LoVo (cell line): ENCODE measurements at regions not wholly inside any gene's neighbourhood (a gene's known extent, or its start where the extent isn't known, plus 50 kb on each side); places are given as distances from the start of the nearest gene placed in this dataset.

Experiments used
- DNase-seq: peaks from one replicate; pipeline ENCODE4 v3.0.0-alpha.2; 2016; ENCODE audit warnings: low spot score

DNA sequence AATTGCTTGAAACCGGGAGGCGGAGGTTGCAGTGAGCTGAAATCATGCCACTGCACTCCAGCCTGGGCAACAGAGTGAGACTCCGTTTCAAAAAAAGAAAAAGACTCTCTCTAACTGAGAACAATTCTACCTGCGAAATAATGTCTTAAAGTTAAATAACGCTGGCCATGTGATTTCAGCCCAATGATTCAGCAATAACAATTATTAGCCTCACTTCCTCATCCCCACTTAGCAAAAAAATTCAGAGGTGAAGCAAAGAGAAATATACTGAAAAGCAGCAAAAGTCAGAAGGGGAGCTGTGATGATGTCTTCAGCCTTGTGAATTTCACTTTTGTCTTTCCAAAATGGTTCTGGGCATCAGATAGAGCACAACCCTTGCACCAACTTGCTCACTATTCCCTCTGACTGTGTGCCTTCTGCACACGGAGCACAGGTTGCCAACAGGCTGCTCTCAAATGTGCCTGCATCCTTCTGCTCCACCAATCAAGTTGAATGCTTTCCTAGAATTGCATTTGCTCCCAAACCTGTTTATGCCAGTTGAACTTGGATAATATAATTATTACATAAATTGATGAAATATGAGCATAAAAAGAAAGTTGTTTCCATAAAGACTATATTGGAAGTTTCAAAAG, 79.8 kb upstream of the IPO9 start:
- no peak for DNase-seq

GRCh38 chr1:201750120-201750519, 78.8 kb upstream of the IPO9 start:
- DNase-seq, result no peak

DNA sequence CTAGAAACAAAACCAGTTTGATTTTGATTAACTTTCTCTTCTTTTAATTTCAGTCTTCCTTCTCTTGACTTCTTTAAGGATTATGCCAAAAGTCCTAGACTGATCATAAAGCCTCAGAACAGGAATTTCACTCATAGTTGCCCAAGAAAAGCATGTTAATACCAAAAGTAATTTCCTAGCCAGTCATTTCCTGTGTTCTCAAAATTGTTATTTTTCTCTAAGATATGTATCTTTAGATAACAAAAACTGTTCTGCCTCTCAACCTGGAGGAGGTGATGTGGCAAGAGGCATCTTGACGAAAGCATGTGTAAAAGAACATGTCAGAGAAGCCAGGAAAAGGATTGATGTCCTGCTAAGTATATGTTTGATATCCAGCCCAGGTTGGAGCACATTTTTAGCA, 78.0 kb upstream of the IPO9 start:
- no peak for DNase-seq

- DNase-seq, result no peak
These were observed 77.1 kb upstream of the IPO9 start for GRCh38 chr1:201751872-201752271.

- DNase-seq, result no peak
These were observed 76.6 kb upstream of the IPO9 start for GRCh38 chr1:201752333-201752732.

DNA sequence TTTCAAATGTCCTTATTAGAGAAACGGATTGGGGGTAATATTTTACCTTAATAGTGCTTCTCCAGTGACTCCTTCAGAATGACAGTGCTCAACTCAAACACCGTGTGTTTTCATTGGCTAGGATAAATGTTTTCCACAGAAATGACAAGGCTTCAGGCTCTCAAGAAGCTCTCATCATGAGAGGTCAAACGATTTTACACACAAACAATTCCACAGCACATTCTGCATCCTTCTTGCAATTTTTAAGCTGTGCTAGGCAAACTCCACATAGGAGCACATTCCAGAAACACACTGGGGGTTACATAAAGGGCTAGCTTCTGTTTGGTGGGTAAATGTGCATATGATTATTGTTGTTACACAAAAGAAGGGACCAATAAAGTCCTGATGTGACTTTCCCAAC, 75.5 kb upstream of the IPO9 start:
- no peak for DNase-seq

- no peak for DNase-seq
These were observed 74.6 kb upstream of the IPO9 start for GRCh38 chr1:201754353-201754752.

- DNase-seq, result no peak
These were observed 73.8 kb upstream of the IPO9 start for GRCh38 chr1:201755200-201755599.

DNA sequence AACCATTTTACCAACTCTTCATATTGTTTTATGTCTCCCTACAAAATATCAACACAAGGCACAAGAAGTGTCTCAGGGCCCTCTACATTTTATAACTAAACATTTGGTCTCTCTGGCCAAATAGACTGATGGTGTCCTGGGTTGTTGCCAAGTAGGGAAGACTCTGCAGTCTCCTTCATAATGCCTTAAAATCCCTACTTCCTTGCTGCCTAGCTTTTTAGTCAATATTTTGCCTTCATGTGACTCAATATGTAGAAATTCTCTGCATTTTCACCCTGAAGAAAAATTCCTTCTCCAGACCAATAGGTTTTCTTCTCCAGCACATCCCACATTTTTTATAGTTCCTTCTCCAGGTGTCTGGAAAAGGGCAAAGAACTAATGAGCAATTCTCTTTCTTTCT, 72.6 kb upstream of the IPO9 start:
- DNase-seq, result no peak

DNA sequence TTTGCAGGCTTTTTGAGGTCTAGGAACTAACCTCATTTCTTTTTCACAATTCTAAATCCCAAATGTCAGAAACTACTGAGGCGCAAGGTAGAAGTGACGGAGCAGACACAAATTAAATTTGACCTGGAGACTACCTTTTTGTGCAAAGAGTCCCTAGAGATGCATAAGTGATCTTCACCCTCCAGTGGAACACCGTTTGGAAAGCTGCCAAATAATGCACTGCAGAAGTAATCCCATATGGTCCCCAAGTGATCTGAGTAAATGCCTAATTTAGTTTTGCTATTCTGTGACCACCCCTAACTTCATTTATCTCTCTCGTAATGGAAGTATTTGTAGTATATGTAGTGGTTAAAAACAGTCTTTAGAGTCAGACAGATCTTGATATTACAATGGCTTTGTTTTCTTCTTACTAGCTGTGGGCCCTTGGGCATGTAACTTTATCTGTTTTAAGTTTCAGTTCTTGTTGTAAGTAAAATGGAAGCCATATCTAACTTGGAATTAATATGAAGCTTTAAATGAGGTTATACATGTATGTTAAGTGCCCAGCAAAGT, 70.4 kb upstream of the IPO9 start:
- no peak for DNase-seq

- no peak for DNase-seq
These were observed 69.7 kb upstream of the IPO9 start for GRCh38 chr1:201759194-201759815.

DNA sequence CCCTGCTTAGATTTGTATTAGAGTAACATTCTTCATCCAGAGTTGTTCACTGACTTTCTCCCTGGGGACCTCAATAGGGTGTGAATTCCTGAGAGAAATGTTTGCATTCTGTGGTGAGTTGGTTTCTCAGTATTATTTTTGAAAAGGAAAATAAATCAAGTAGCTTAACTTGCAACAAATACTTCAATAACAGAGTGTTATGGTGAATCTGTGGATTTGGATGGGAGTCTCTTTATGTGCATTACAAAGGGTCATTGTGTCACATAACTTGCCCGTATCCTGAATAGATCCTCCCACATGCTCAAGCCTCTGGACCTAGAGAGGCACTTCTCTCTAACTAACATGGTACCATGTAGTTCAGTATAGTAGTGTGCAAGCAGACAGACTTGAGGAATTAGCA, 68.4 kb upstream of the IPO9 start:
- no peak for DNase-seq

DNA sequence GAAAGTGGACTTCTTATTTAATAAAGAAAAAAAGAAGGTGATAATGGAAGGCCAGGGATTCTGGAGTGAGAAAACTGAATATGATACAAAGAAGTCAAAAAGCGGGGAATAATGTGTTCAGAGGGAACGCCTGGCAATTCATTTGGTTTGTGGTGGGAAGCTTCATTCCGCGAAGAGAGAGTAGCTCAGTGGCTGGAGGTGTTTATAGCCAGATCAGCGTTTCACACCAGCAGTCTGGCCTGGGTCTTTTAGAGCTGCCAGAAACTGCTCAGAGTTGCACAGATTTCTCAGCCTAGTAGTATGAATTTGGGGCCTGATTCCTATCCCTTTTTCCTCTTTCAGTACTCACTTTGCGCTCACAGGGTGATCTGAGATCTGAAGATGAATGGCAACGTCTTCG, 67.8 kb upstream of the IPO9 start:
- no peak for DNase-seq

DNA sequence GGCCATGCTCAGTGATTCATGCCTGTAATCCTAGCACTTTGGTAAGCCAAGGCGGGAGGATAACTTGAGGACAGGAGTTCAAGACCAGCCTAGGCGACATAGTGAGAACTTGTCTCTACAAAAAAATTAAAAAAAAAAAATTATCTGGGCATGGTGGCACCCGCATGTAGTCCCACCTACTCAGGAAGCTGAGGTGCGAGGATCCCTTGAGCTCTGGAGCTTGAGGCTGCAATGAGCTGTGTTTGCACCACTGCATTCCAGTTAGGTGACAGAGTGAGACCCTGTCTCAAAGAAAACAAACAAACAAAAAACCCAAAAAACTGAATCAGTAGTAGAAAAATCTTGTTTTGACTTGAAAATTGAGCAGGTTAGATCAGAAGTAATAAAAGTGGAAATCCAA, 67.1 kb upstream of the IPO9 start:
- no peak for DNase-seq

GRCh38 chr1:201762381-201762780, 66.6 kb upstream of the IPO9 start:
- DNase-seq, result no peak

DNA sequence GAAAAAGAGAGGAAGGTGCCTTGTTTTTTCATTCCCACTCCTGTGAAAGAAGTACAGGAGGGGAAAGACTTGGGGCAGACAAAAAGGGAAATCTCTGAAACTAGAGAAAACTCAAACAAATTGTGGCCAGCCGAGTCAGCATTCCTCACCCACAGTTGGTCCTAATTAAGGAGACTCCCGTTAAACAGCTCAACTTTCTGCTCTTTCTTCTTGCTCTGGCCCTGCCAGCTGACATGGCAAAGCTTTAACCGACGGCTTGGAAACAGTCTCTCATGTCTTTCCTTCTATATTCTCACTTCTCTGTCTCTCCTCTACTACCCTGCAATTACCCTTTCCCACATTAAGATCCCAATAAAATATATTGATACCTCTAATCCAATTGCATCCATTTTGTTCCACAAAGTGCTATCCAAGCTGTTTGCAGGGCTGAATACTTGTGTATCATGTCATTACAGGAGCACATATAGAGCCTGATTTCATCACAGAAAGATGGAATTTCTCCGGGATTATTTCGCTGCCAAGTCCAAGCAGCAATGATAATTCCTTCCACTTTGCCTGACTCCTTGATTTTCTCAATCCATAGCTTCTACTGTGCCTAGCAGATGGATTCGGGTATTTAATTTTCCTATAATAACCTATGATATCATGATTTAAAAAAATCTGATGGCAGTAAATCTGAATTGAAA, 65.4 kb upstream of the IPO9 start:
- no peak for DNase-seq

DNA sequence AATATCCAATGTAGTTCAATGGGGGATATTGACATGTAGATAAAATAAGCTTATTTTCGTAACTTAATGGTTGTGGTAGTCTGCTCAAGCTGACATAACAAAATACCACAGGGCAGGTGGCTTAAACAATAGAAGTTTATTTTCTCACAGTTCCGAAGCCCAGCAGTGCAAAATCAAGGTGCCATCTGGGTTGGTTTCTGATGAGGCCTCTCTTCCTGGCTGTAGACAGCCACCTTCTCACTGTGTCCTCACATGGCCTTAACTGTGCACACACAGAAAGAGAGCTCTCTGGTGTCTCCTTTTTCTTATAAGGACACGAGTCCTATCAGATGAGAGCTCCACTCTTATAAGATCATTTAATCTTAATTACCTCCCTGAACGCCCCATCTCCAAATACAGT, 64.8 kb upstream of the IPO9 start:
- DNase-seq, result no peak

DNA sequence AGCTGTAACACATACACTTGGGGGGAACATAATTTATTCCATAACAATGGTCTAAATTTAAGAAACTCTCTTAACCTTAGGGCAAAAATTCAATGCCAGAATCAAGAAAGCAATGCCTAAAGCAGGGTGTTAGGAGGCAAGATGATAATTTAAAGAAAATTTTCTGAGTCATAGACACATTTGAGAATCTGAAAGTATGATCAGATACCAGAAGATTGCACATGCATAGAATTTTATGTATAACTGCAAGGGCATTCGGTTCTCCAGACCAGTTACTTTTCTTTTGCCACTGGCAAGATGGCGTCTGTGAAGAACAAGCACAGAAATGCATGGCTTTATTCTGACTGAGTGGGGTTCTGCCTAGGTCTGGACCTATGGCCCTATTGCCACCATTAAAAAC, 64.4 kb upstream of the IPO9 start:
- no peak for DNase-seq

GRCh38 chr1:201766131-201766866, 62.7 kb upstream of the IPO9 start:
- peak; percentile 4 for DNase-seq

GRCh38 chr1:201767339-201767738, 61.6 kb upstream of the IPO9 start:
- DNase-seq, result no peak

DNA sequence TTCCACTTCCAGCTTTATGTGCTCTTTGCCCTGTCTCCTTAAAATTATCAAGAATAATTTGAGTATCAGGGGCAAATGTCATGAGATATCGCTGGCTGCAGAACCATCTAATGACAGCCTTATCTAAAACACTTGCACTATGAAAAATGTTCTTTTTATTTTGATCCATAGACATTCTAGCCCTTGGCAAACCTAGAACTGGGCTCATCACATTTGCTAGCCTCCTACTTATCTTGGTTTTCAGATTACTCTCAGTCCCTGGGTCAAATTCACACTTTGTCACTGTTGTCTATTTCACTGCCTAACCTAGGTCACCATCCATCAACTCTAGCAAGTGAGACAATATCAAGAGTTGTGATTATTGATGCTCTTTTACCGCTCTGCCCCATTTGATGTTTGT, 59.9 kb upstream of the IPO9 start:
- DNase-seq, result no peak

GRCh38 chr1:201769966-201770365, 59.0 kb upstream of the IPO9 start:
- no peak for DNase-seq

- no peak for DNase-seq
These were observed 57.5 kb upstream of the IPO9 start for GRCh38 chr1:201771466-201771865.
